ENCODE measurements at regions not wholly inside any gene's neighbourhood (a gene's known extent, or its start where the extent isn't known, plus 50 kb on each side); places are given as distances from the start of the nearest gene placed in this dataset.

DNA sequence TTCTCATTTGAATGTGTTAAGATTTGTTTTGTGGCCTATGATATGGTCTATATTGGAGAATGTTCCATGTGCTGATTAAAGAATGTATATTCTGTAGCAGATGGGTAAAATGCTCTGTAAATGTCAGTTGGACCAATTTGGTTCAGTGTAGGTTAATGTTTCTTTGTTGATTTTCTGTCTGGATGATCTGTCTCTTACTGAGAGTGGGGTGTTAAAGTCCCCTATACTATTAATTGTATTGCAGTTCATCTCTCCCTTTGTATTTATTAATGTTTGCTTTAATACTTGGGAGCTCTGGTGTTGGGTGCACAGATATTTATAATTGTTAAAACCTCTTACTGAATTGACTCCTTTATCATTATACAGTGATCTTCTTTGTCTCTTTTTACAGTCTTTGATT lies 584.5 kb downstream of the NUF2 start:
- ChIA-PET CTCF (no interaction called here), POLR2A (no interaction called here), RAD21 (ENCODE audit: low non-redundant PET in 1 of 2, low total read pairs in 2 of 2, uncharacterized antibody in 2 of 2, unreplicated experiment in 2 of 2) (no interaction called here)
- DNase-seq (ENCODE audit: low read depth, low spot score) (no peak), ATAC-seq (no peak)
- H3K4me1 ChIP-seq (ENCODE audit: control insufficient read depth in 1 of 2, insufficient read depth in 2 of 2, low read length in 2 of 2) = no peaks in the 10 kb centered on the region
- H4K20me1 ChIP-seq (ENCODE audit: insufficient read depth) = no peaks in the 10 kb centered on the region
- TF ChIP-seq YY1 (IDR thresholded peaks at IDR 0.05; ENCODE audit: extremely low read depth, insufficient replicate concordance, low read depth, low read length) (no peak), EZH2 (IDR thresholded peaks at IDR 0.05) (no peak), POLR2A (IDR thresholded peaks at IDR 0.05; ENCODE audit: borderline replicate concordance, extremely low read depth, insufficient read depth, insufficient read length) (no peak), ELF1 (IDR thresholded peaks at IDR 0.05; ENCODE audit: borderline replicate concordance, low read depth) (no peak), REST (IDR thresholded peaks at IDR 0.05; ENCODE audit: low read depth) (no peak), SP1 (IDR thresholded peaks at IDR 0.05; ENCODE audit: low read depth) (no peak), CBX3 (IDR thresholded peaks at IDR 0.05; ENCODE audit: low read depth) (no peak), ZNF274 (IDR thresholded peaks at IDR 0.05; ENCODE audit: low read depth, low read length) (no peak), CEBPB (IDR thresholded peaks at IDR 0.05; ENCODE audit: low read depth) (no peak)
- TF ChIP-seq, protein P1, sequence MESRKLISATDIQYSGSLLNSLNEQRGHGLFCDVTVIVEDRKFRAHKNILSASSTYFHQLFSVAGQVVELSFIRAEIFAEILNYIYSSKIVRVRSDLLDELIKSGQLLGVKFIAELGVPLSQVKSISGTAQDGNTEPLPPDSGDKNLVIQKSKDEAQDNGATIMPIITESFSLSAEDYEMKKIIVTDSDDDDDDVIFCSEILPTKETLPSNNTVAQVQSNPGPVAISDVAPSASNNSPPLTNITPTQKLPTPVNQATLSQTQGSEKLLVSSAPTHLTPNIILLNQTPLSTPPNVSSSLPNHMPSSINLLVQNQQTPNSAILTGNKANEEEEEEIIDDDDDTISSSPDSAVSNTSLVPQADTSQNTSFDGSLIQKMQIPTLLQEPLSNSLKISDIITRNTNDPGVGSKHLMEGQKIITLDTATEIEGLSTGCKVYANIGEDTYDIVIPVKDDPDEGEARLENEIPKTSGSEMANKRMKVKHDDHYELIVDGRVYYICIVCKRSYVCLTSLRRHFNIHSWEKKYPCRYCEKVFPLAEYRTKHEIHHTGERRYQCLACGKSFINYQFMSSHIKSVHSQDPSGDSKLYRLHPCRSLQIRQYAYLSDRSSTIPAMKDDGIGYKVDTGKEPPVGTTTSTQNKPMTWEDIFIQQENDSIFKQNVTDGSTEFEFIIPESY (IDR thresholded peaks at IDR 0.05; ENCODE audit: extremely low read depth, insufficient replicate concordance, low read length) = no peak
- H3K9me3 ChIP-seq (ENCODE audit: control insufficient read depth in 1 of 2, insufficient read depth in 1 of 2, low read depth in 1 of 2, low read length in 2 of 2) = no peaks in the 10 kb centered on the region
- intact Hi-C loops (cut with micrococcal nuclease) = no loop called here
- H3K4me2 ChIP-seq (ENCODE audit: low read length) = no peak overlapping the region
- H3K9me2 ChIP-seq (ENCODE audit: insufficient read depth) = no peaks in the 10 kb centered on the region
- H3K36me3 ChIP-seq (ENCODE audit: control insufficient read depth in 1 of 2, insufficient read depth in 2 of 2, low read length in 2 of 2) = no peaks in the 10 kb centered on the region
- no peaks in the 10 kb centered on the region for H3K79me2 ChIP-seq (ENCODE audit: insufficient read depth, low read length)
- no peak overlapping the region for H3K4me3 ChIP-seq (replicated peaks in 1 of 2; ENCODE audit: low read depth in 1 of 2, low read length in 2 of 2)
- BruUV-seq (replicated peaks) = no TSS peak
- H3K27me3 ChIP-seq (ENCODE audit: insufficient read depth, low read length) = no peaks in the 10 kb centered on the region
- no peak overlapping the region for H3K9ac ChIP-seq (ENCODE audit: low read length)
- H2AFZ ChIP-seq (ENCODE audit: low read depth, low read length, poor library complexity, severe bottlenecking) = no peak overlapping the region
- no peak overlapping the region for H3K27ac ChIP-seq (ENCODE audit: low read depth, low read length)

Data from HCT116 (cell line).